Thymus (tissue), 11 donors: ENCODE measurements at regions not wholly inside any gene's neighbourhood (a gene's known extent, or its start where the extent isn't known, plus 50 kb on each side); places are given as distances from the start of the nearest gene placed in this dataset.
A peak's percentile ranks its signal among the peaks of the same experiment; 100 is the strongest.

ENCODE experiments used
- DNase-seq, 9 donors: peaks; one replicate each; pipeline ENCODE4 v3.0.0-alpha.2; 2013; ENCODE audit warnings: low spot score in 9 of 9, low read depth in 6 of 9, missing footprints in 1 of 9
- H3K27ac ChIP-seq, 2 donors: one replicate each; pipeline ENCODE4 v1.5.1; 2013; ENCODE audit warnings: control low read depth in 1 of 2, low read depth in 1 of 2, low read length in 1 of 2, mild to moderate bottlenecking in 1 of 2, moderate library complexity in 1 of 2
- H3K27me3 ChIP-seq, 2 donors: one replicate each; pipeline ENCODE4 v1.5.1; 2013; ENCODE audit warnings: low read length in 1 of 2; ENCODE audit not compliant: control insufficient read depth in 2 of 2, insufficient read depth in 1 of 2
- H3K36me3 ChIP-seq, 2 donors: one replicate each; pipeline ENCODE4 v1.5.1; 2013; ENCODE audit warnings: low read length in 1 of 2, mild to moderate bottlenecking in 1 of 2, moderate library complexity in 1 of 2; ENCODE audit not compliant: control insufficient read depth in 2 of 2, insufficient read depth in 2 of 2
- H3K4me1 ChIP-seq, 2 donors: one replicate each; pipeline ENCODE4 v1.5.1; 2013; ENCODE audit warnings: low read length in 2 of 2; ENCODE audit not compliant: control insufficient read depth in 2 of 2, insufficient read depth in 2 of 2
- H3K4me3 ChIP-seq, 2 donors: one replicate each; pipeline ENCODE4 v1.5.1; 2013; ENCODE audit warnings: low read length in 2 of 2, control low read depth in 1 of 2, mild to moderate bottlenecking in 1 of 2
- H3K9me3 ChIP-seq, 2 donors: one replicate each; pipeline ENCODE4 v1.5.1; 2013; ENCODE audit warnings: low read length in 1 of 2, mild to moderate bottlenecking in 1 of 2; ENCODE audit not compliant: control insufficient read depth in 2 of 2, insufficient read depth in 1 of 2
- WGBS: extraction: QIAGEN DNeasy Blood & Tissue Kit; methylation state at CpG from one replicate; pipeline ENCODE4 v1.1.7; 2013; 5-methylcytosine and 5-hydroxymethylcytosine counted together
- donor health status: healthy.

GRCh38 chr5:155229135-155229534, 215.6 kb downstream of the KIF4B start:
- H3K4me1 ChIP-seq = no peaks in the 10 kb centered on the region
- H3K27me3 ChIP-seq = no peaks in the 10 kb centered on the region
- no peak for DNase-seq
- H3K9me3 ChIP-seq = no peaks in the 10 kb centered on the region
- WGBS = 95% methylated on average over 5 of the region's 5 CpGs
- no peaks in the 10 kb centered on the region for H3K36me3 ChIP-seq
- no peak overlapping the region for H3K27ac ChIP-seq
- no peak overlapping the region for H3K4me3 ChIP-seq

GRCh38 chr5:155239803-155240202, 226.2 kb downstream of the KIF4B start:
- WGBS = 82% methylated on average over 2 of the region's 2 CpGs

GRCh38 chr5:155250596-155250995, 237.0 kb downstream of the KIF4B start:
- Histone ChIP-seq H3K4me3 (no peak overlapping the region), H3K27ac (no peak overlapping the region), H3K4me1 (no peaks in the 10 kb centered on the region), H3K9me3 (no peaks in the 10 kb centered on the region), H3K36me3 (no peaks in the 10 kb centered on the region), H3K27me3 (no peaks in the 10 kb centered on the region)
- 55% methylated on average over 5 of the region's 5 CpGs for WGBS
- DNase-seq = no peak

More at GRCh38 chr5:155239803-155240202, 226.2 kb downstream of the KIF4B start:
- Histone ChIP-seq H3K27ac (no peak overlapping the region), H3K4me3 (no peak overlapping the region), H3K4me1 (no peaks in the 10 kb centered on the region), H3K9me3 (no peaks in the 10 kb centered on the region), H3K36me3 (no peaks in the 10 kb centered on the region), H3K27me3 (no peaks in the 10 kb centered on the region)
- no peak for DNase-seq

- no peak overlapping the region for H3K27ac ChIP-seq
- no peak for DNase-seq
- H3K4me1 ChIP-seq = no peaks in the 10 kb centered on the region
- no peaks in the 10 kb centered on the region for H3K27me3 ChIP-seq
- H3K36me3 ChIP-seq = no peaks in the 10 kb centered on the region
- no peaks in the 10 kb centered on the region for H3K9me3 ChIP-seq
- H3K4me3 ChIP-seq = no peak overlapping the region
Observed at GRCh38 chr5:155252025-155252424, 238.5 kb downstream of the KIF4B start.

GRCh38 chr5:155252717-155253116, 239.2 kb downstream of the KIF4B start:
- no peaks in the 10 kb centered on the region for H3K27me3 ChIP-seq
- no peak overlapping the region for H3K4me3 ChIP-seq
- no peaks in the 10 kb centered on the region for H3K36me3 ChIP-seq
- no peak overlapping the region for H3K27ac ChIP-seq
- no peaks in the 10 kb centered on the region for H3K4me1 ChIP-seq
- 88% methylated on average over 3 of the region's 3 CpGs for WGBS
- H3K9me3 ChIP-seq = no peaks in the 10 kb centered on the region
- no peak for DNase-seq

GRCh38 chr5:155254399-155254798, 240.8 kb downstream of the KIF4B start:
- H3K27ac ChIP-seq = no peak overlapping the region

GRCh38 chr5:155258161-155258560, 244.6 kb downstream of the KIF4B start:
- Histone ChIP-seq H3K27ac (no peak overlapping the region), H3K4me3 (no peak overlapping the region), H3K4me1 (no peaks in the 10 kb centered on the region), H3K27me3 (no peaks in the 10 kb centered on the region), H3K36me3 (no peaks in the 10 kb centered on the region), H3K9me3 (no peaks in the 10 kb centered on the region)
- DNase-seq = no peak
- WGBS = 93% methylated on average over 6 of the region's 6 CpGs

More at GRCh38 chr5:155254399-155254798, 240.8 kb downstream of the KIF4B start:
- Histone ChIP-seq H3K36me3 (no peaks in the 10 kb centered on the region), H3K9me3 (no peaks in the 10 kb centered on the region), H3K27me3 (no peaks in the 10 kb centered on the region), H3K4me3 (no peak overlapping the region), H3K4me1 (no peaks in the 10 kb centered on the region)
- 39% methylated on average over 2 of the region's 2 CpGs for WGBS
- no peak for DNase-seq

- Histone ChIP-seq H3K9me3 (no peaks in the 10 kb centered on the region), H3K4me3 (no peak overlapping the region), H3K27me3 (no peaks in the 10 kb centered on the region), H3K36me3 (no peaks in the 10 kb centered on the region), H3K4me1 (no peaks in the 10 kb centered on the region), H3K27ac (no peak overlapping the region)
- DNase-seq = no peak
- WGBS = 44% methylated on average over 5 of the region's 5 CpGs
Observed at GRCh38 chr5:155259648-155260047, 246.1 kb downstream of the KIF4B start.

GRCh38 chr5:155260798-155261197, 247.2 kb downstream of the KIF4B start:
- no peaks in the 10 kb centered on the region for H3K27me3 ChIP-seq
- H3K9me3 ChIP-seq = no peaks in the 10 kb centered on the region
- peak in 1 of 9 donors; percentile 12 for DNase-seq
- no peak overlapping the region for H3K27ac ChIP-seq
- H3K4me1 ChIP-seq = no peaks in the 10 kb centered on the region
- no peaks in the 10 kb centered on the region for H3K36me3 ChIP-seq
- 60% methylated on average over 3 of the region's 3 CpGs for WGBS
- H3K4me3 ChIP-seq = no peak overlapping the region

- DNase-seq = no peak
- no peaks in the 10 kb centered on the region for H3K9me3 ChIP-seq
- no peaks in the 10 kb centered on the region for H3K4me1 ChIP-seq
- no peak overlapping the region for H3K4me3 ChIP-seq
- H3K36me3 ChIP-seq = no peaks in the 10 kb centered on the region
- 90% methylated on average over 2 of the region's 2 CpGs for WGBS
- no peak overlapping the region for H3K27ac ChIP-seq
- no peaks in the 10 kb centered on the region for H3K27me3 ChIP-seq
Observed at GRCh38 chr5:155263381-155263780, 249.8 kb downstream of the KIF4B start.
